DOHH2 (cell line): ENCODE measurements at regions not wholly inside any gene's neighbourhood (a gene's known extent, or its start where the extent isn't known, plus 50 kb on each side); places are given as distances from the start of the nearest gene placed in this dataset.

Experiments
- EZH2phosphoT487 ChIP-seq: fragments of 200-600 bp; sonication (generic); IDR thresholded peaks from 2 replicates; pipeline ENCODE4 v1.6.1; 2017; ENCODE audit warnings: borderline replicate concordance, mild to moderate bottlenecking, antibody characterized with exemption, low read length, moderate library complexity, mixed read lengths
- TF ChIP-seq, protein P1 (sequence below): fragments of 200-600 bp; sonication (generic); IDR thresholded peaks from one replicate; pipeline ENCODE4 v1.5.1; 2014; ENCODE audit warnings: antibody characterized with exemption, mild to moderate bottlenecking, low read depth, low read length; ENCODE audit not compliant: poor library complexity, severe bottlenecking

GRCh38 chrY:18989356-18989755, 215.8 kb upstream of the HSFY2 start:
- TF ChIP-seq, protein P1, sequence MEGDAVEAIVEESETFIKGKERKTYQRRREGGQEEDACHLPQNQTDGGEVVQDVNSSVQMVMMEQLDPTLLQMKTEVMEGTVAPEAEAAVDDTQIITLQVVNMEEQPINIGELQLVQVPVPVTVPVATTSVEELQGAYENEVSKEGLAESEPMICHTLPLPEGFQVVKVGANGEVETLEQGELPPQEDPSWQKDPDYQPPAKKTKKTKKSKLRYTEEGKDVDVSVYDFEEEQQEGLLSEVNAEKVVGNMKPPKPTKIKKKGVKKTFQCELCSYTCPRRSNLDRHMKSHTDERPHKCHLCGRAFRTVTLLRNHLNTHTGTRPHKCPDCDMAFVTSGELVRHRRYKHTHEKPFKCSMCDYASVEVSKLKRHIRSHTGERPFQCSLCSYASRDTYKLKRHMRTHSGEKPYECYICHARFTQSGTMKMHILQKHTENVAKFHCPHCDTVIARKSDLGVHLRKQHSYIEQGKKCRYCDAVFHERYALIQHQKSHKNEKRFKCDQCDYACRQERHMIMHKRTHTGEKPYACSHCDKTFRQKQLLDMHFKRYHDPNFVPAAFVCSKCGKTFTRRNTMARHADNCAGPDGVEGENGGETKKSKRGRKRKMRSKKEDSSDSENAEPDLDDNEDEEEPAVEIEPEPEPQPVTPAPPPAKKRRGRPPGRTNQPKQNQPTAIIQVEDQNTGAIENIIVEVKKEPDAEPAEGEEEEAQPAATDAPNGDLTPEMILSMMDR = no peak
- TF ChIP-seq EZH2phosphoT487 = no peak
